ENCODE measurements at regions not wholly inside any gene's neighbourhood (a gene's known extent, or its start where the extent isn't known, plus 50 kb on each side); places are given as distances from the start of the nearest gene placed in this dataset.

DNA sequence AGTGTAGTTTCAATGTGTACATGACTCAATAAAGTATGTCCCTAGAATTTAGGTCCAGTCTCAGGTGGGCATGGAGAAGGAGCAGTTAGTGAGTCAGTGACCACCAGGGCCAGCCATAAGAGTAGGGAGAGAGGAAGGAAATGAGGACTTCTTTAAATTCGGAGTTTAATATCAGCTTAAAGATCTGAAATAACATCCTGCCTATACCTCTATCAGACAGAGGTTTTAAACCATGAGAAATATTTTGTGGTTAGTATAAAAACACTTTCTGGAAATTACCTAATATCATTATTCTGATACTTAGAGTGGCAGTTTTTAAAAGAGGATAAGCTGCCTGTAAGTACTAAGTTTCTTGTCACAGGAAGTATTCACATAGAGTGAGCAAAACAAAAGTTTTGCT, 61.7 kb upstream of the ST8SIA1 start:
- TF ChIP-seq, protein P1, sequence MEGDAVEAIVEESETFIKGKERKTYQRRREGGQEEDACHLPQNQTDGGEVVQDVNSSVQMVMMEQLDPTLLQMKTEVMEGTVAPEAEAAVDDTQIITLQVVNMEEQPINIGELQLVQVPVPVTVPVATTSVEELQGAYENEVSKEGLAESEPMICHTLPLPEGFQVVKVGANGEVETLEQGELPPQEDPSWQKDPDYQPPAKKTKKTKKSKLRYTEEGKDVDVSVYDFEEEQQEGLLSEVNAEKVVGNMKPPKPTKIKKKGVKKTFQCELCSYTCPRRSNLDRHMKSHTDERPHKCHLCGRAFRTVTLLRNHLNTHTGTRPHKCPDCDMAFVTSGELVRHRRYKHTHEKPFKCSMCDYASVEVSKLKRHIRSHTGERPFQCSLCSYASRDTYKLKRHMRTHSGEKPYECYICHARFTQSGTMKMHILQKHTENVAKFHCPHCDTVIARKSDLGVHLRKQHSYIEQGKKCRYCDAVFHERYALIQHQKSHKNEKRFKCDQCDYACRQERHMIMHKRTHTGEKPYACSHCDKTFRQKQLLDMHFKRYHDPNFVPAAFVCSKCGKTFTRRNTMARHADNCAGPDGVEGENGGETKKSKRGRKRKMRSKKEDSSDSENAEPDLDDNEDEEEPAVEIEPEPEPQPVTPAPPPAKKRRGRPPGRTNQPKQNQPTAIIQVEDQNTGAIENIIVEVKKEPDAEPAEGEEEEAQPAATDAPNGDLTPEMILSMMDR (IDR thresholded peaks at IDR 0.05; ENCODE audit: extremely low read depth in 1 of 2, insufficient read depth in 1 of 2, low read depth in 1 of 2, low read length in 2 of 2) = no peak
- TF ChIP-seq JUN (IDR thresholded peaks at IDR 0.05; ENCODE audit: borderline replicate concordance, insufficient read depth, insufficient read length, low read depth) = no peak
- TF ChIP-seq, protein P2, sequence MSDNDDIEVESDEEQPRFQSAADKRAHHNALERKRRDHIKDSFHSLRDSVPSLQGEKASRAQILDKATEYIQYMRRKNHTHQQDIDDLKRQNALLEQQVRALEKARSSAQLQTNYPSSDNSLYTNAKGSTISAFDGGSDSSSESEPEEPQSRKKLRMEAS (IDR thresholded peaks at IDR 0.05; ENCODE audit: insufficient read depth, insufficient read length) = no peak

Data from endothelial cell of umbilical vein (primary cell).